Ishikawa (cell line): ENCODE measurements at regions not wholly inside any gene's neighbourhood (a gene's known extent, or its start where the extent isn't known, plus 50 kb on each side); places are given as distances from the start of the nearest gene placed in this dataset.

Source experiments
- CEBPB ChIP-seq: IDR thresholded peaks from 2 replicates; pipeline ENCODE4 v1.6.1; 2012
- CREB1 ChIP-seq: IDR thresholded peaks from 2 replicates; pipeline ENCODE4 v1.6.1; 2012; ENCODE audit warnings: low read depth
- EGR1 ChIP-seq: IDR thresholded peaks from 2 replicates; pipeline ENCODE4 v1.6.1; 2012
- EP300 ChIP-seq: IDR thresholded peaks from 2 replicates; pipeline ENCODE4 v1.6.1; 2012; ENCODE audit warnings: borderline replicate concordance
- FOXM1 ChIP-seq: IDR thresholded peaks from 2 replicates; pipeline ENCODE4 v1.6.1; 2012; ENCODE audit warnings: low read depth, borderline replicate concordance
- NFIC ChIP-seq: IDR thresholded peaks from 2 replicates; pipeline ENCODE4 v1.6.1; 2012
- RAD21 ChIP-seq: IDR thresholded peaks from 2 replicates; pipeline ENCODE4 v1.6.1; 2012; ENCODE audit warnings: low read depth
- TAF1 ChIP-seq: IDR thresholded peaks from 2 replicates; pipeline ENCODE4 v1.6.1; 2012; ENCODE audit warnings: low read depth, mild to moderate bottlenecking
- TCF12 ChIP-seq: IDR thresholded peaks from 2 replicates; pipeline ENCODE4 v1.6.1; 2012; ENCODE audit warnings: low read depth
- TEAD4 ChIP-seq: IDR thresholded peaks from 2 replicates; pipeline ENCODE4 v1.6.1; 2012
- USF1 ChIP-seq: IDR thresholded peaks from 2 replicates; pipeline ENCODE4 v1.6.1; 2012
- YY1 ChIP-seq: IDR thresholded peaks from 2 replicates; pipeline ENCODE4 v1.6.1; 2012; ENCODE audit warnings: low read depth
- ZBTB7A ChIP-seq: IDR thresholded peaks from 2 replicates; pipeline ENCODE4 v1.6.1; 2012; ENCODE audit warnings: low read depth
- TF ChIP-seq, protein P1 (sequence below): IDR thresholded peaks from 2 replicates; pipeline ENCODE4 v1.6.1; 2012
- TF ChIP-seq, protein P2 (sequence below): IDR thresholded peaks from 2 replicates; pipeline ENCODE4 v1.6.1; 2012; ENCODE audit warnings: low read depth, mild to moderate bottlenecking

DNA sequence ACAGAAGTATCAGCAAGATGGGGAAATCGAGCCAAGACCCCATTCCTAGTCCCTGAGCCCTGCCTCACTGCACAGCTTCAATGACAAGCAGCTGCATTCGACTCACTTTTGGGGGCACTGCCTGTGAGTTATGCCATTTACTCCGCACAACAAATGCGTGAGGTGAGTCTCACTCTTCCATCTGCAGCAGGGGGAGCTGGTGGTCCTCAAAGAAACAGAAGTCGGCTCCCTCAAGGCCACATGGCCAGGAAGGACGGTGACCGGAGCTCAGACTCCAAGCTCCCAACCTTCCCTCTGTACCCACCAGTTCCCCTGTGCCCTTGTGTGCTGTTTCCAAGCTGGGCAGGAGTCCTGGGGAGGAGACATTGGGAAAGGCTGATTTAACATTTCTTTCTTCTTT lies 127.7 kb upstream of the IQSEC1 start:
- peak; percentile 25; the same call in 1 of the 2 replicates for TF ChIP-seq RAD21
- no peak for TF ChIP-seq YY1

DNA sequence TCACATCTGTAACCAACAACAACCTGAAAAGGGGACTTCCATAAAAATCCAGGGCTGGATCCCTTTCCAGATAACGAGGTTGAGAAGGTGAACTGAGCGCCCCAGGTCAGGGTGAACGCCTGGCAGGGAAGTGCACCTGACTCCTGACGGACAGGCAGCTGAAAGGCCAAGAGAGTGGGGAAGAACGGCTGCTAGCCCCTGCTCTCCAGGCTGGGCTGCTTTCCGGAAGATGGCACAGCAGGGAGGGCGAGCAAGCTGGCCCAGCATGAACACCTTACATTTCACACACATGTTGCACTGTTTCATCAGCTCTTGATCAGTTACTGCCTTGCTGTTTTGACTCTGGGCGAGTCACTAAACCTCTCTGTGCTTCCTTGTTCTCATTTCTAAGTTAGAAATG lies 127.2 kb upstream of the IQSEC1 start:
- TF ChIP-seq EP300 (no peak), CEBPB (no peak), FOXM1 (no peak), RAD21 (no peak), NFIC (no peak), EGR1 (no peak)
- TF ChIP-seq, protein P1, sequence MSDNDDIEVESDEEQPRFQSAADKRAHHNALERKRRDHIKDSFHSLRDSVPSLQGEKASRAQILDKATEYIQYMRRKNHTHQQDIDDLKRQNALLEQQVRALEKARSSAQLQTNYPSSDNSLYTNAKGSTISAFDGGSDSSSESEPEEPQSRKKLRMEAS = no peak

GRCh38 chr3:13199899-13200451 lies 126.7 kb upstream of the IQSEC1 start:
- TF ChIP-seq EGR1 = no peak
- TF ChIP-seq YY1 = no peak
- TF ChIP-seq TEAD4 = no peak
- no peak for TF ChIP-seq NFIC
- no peak for TF ChIP-seq CEBPB
- TF ChIP-seq USF1 = no peak
- TF ChIP-seq ZBTB7A = no peak
- TF ChIP-seq, protein P2, sequence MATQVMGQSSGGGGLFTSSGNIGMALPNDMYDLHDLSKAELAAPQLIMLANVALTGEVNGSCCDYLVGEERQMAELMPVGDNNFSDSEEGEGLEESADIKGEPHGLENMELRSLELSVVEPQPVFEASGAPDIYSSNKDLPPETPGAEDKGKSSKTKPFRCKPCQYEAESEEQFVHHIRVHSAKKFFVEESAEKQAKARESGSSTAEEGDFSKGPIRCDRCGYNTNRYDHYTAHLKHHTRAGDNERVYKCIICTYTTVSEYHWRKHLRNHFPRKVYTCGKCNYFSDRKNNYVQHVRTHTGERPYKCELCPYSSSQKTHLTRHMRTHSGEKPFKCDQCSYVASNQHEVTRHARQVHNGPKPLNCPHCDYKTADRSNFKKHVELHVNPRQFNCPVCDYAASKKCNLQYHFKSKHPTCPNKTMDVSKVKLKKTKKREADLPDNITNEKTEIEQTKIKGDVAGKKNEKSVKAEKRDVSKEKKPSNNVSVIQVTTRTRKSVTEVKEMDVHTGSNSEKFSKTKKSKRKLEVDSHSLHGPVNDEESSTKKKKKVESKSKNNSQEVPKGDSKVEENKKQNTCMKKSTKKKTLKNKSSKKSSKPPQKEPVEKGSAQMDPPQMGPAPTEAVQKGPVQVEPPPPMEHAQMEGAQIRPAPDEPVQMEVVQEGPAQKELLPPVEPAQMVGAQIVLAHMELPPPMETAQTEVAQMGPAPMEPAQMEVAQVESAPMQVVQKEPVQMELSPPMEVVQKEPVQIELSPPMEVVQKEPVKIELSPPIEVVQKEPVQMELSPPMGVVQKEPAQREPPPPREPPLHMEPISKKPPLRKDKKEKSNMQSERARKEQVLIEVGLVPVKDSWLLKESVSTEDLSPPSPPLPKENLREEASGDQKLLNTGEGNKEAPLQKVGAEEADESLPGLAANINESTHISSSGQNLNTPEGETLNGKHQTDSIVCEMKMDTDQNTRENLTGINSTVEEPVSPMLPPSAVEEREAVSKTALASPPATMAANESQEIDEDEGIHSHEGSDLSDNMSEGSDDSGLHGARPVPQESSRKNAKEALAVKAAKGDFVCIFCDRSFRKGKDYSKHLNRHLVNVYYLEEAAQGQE = no peak
- no peak for TF ChIP-seq EP300
- no peak for TF ChIP-seq TCF12
- TF ChIP-seq TAF1 = no peak
- TF ChIP-seq, protein P1 = no peak
- TF ChIP-seq CREB1 = no peak
- TF ChIP-seq FOXM1 = no peak

DNA sequence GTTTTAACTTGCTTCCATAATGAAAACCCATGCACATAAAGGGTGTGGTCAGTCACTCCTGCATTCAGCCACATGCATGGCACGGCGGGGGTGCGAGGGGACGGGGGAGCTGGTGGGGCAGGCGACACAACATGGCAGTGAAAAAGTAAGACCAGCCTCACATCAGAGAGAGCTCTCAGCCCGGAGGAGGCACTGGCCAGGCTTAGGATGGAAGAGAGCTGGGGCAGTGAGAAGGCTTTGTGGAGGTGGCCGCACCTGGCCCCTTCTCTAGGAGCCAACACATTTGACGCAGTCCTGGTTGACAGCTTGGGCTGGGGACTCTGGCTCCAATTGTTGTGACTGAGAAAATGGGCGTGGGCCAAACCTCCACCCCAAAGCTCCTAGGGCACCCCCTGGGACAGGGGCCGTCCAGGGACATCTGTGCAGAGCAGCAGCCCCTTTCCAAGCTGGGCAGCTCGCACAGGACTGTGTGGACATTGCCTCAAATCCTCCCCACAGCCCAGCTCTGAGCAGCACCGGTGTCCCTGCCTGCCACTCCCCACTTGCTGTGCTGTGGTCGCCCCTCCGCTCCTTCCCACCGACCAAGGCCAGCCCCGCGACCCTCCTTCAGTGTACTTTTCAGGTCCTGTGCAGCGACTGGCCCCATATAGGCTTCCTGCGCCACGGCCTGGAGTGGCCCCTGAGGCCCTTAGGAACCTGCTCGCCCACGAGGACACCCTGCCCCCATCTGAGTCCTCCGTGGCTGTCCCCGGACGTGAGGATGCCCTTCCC lies 126.0 kb upstream of the IQSEC1 start:
- no peak for TF ChIP-seq NFIC

GRCh38 chr3:13198264-13198879 lies 125.1 kb upstream of the IQSEC1 start:
- TF ChIP-seq, protein P2 = no peak
- no peak for TF ChIP-seq RAD21
- no peak for TF ChIP-seq CREB1
- TF ChIP-seq NFIC = no peak
- TF ChIP-seq TEAD4 = no peak
- no peak for TF ChIP-seq TCF12
- TF ChIP-seq USF1 = no peak
- TF ChIP-seq FOXM1 = no peak
- no peak for TF ChIP-seq YY1
- no peak for TF ChIP-seq CEBPB
- TF ChIP-seq TAF1 = no peak
- no peak for TF ChIP-seq EP300
- no peak for TF ChIP-seq ZBTB7A

DNA sequence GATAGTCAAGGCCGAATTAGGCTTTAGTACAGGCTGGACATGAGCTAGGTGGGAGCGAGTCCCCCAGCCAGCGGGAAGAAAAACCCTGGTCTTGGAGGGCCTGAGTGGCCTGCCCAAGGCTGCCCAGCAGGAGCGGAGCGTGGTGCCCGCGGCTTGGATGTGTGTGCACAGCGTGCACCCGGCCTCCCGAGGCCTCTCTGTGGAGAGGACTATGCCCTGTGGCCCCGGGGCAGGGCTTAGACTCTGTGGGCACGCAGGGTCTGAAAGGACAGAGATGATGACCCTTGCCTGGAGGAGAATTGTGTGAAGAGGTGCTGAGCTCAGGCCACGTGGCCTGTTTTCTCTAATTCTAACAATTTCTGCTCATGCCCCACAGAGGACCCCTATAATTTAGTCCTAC lies 124.6 kb upstream of the IQSEC1 start:
- TF ChIP-seq CEBPB (no peak), CREB1 (no peak), TEAD4 (no peak), EP300 (no peak), YY1 (no peak), TCF12 (no peak), RAD21 (no peak), ZBTB7A (no peak), TAF1 (no peak), NFIC (no peak), USF1 (no peak), FOXM1 (no peak)
- TF ChIP-seq, protein P2 = no peak
- TF ChIP-seq, protein P1 = no peak
